Activated naive CD8-positive, alpha-beta T cell treated with anti-CD3 and anti-CD28 coated beads for 36 hours (primary cell): ENCODE measurements at regions not wholly inside any gene's neighbourhood (a gene's known extent, or its start where the extent isn't known, plus 50 kb on each side); places are given as distances from the start of the nearest gene placed in this dataset.
"Not testable (repeated sequence)": the region's sequence is repeated elsewhere in the genome, so short reads cannot be mapped to it uniquely, and the experiment has no call there.

Source experiments
- DNase-seq: peaks from one replicate; pipeline ENCODE4 v3.0.0; 2021
- H3K27ac Mint-ChIP-seq: one replicate; pipeline ENCODE4 v1.8.0; 2022; ENCODE audit warnings: mild to moderate bottlenecking, moderate library complexity, mixed read lengths
- H3K27me3 Mint-ChIP-seq: one replicate; pipeline ENCODE4 v1.8.0; 2022; ENCODE audit warnings: mild to moderate bottlenecking, mixed read lengths
- H3K36me3 Mint-ChIP-seq: one replicate; pipeline ENCODE4 v1.8.0; 2021; ENCODE audit warnings: mild to moderate bottlenecking, mixed read lengths
- H3K4me1 Mint-ChIP-seq: one replicate; pipeline ENCODE4 v1.8.0; 2021; ENCODE audit warnings: mixed read lengths
- H3K4me3 Mint-ChIP-seq: one replicate; pipeline ENCODE4 v1.8.0; 2022; ENCODE audit warnings: mild to moderate bottlenecking, moderate library complexity, mixed read lengths
- H3K9me3 Mint-ChIP-seq: one replicate; pipeline ENCODE4 v1.8.0; 2022; ENCODE audit warnings: mixed read lengths

DNA sequence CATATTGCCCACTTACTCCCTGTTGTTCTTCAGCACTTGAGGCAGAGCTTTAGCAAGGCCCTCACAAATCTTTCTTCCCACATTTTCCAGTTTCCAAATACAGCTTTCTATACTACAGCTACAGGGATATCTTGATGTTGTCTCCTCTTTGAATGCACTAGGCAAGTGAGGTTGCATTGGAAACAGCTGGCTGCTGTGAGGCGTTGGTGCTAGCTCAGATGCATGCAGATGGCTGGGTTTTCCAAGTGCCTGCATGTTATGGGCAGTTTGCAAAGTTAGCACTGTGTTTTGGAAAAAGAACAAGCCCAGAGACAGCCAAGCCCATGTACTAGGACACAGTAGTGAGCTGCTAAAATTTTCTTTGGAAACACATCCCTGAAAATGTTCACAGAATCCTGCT lies 315.1 kb upstream of the RASGEF1B start:
- H3K9me3 Mint-ChIP-seq, result no peaks in the 10 kb centered on the region
- no peak for DNase-seq
- no peaks in the 10 kb centered on the region for H3K27me3 Mint-ChIP-seq
- H3K4me1 Mint-ChIP-seq, result peaks cover 22% of the 10 kb centered on the region
- H3K27ac Mint-ChIP-seq, result no peak overlapping the region
- no peak overlapping the region for H3K4me3 Mint-ChIP-seq
- H3K36me3 Mint-ChIP-seq, result no peaks in the 10 kb centered on the region

DNA sequence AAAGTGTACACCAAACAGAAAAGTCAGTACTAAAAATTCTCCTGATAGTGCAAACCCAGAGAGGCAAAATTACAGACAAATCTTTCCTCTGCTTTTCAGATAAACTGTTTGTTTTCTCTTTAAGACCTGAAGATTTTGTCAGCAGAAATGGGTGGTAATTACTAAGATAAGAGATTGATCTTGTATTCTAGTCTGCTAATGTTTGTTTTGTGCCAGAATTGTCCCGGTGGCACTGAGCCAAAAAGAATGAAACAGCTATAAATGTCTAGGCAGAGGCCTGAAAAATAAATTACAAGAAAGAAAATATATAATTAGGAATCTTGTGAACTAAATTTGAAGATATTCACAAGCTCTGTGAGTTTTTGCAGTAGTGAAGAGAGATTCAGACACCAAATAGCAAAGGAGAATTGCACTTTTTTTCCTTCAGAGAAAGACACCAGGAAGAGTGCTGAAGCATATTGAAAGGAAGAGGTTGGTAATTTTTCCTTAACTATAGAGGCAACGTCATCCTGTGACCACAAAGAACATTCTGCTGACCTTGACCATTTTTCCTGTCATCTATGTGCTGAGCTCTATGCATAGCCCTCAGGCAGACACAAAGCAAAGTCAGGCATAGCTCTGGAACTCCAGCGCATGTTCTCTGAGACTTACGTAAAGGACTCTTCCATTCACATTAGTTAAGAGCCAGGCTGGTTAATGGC lies 314.5 kb upstream of the RASGEF1B start:
- no peak overlapping the region for H3K27ac Mint-ChIP-seq
- H3K4me1 Mint-ChIP-seq, result peaks cover 22% of the 10 kb centered on the region
- no peaks in the 10 kb centered on the region for H3K36me3 Mint-ChIP-seq
- no peaks in the 10 kb centered on the region for H3K27me3 Mint-ChIP-seq
- no peak overlapping the region for H3K4me3 Mint-ChIP-seq
- no peak for DNase-seq
- H3K9me3 Mint-ChIP-seq, result no peaks in the 10 kb centered on the region

DNA sequence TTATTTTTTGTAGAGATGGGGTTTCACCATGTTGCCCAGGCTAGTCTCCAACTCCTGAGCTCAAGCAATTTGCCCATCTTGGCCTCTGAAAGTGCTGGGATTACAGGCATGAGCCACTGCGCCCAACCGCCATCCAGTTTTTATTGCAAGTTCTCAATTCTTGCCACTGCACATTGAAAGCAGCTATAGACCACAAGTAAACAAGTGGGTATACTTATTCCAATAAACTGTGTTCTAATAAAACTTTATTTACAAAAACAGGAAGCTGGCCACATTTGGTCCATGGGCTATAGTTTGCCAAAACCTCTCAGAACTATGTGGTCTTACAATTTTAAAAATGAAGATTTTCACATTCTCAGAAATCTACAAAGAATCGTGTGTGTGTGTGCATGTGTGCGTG lies 313.6 kb upstream of the RASGEF1B start:
- no peaks in the 10 kb centered on the region for H3K36me3 Mint-ChIP-seq
- DNase-seq, result no peak
- H3K9me3 Mint-ChIP-seq, result no peaks in the 10 kb centered on the region
- no peak overlapping the region for H3K4me3 Mint-ChIP-seq
- no peaks in the 10 kb centered on the region for H3K27me3 Mint-ChIP-seq
- no peak overlapping the region for H3K27ac Mint-ChIP-seq
- peaks cover 19% of the 10 kb centered on the region for H3K4me1 Mint-ChIP-seq

DNA sequence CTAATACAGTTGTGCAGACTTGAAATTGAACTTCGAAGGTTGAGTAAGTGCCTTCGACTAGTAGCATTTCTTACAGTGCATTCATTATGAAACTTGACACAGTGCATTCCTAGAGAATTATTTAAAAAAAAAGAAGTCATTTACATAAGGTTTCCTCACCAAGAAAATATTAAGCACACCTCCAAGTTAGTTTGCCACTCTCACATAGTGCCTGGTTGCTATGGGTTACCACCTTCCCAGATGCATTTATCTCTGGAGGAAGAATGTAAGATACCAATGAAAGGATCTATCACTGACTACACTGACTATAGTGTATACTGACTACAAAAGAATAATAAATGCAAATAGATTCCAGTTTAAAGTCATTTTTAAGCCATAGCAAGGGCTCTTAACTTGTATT lies 311.9 kb upstream of the RASGEF1B start:
- H3K27me3 Mint-ChIP-seq, result no peaks in the 10 kb centered on the region
- DNase-seq, result no peak
- no peak overlapping the region for H3K27ac Mint-ChIP-seq
- no peaks in the 10 kb centered on the region for H3K36me3 Mint-ChIP-seq
- peaks cover 13% of the 10 kb centered on the region for H3K4me1 Mint-ChIP-seq
- H3K9me3 Mint-ChIP-seq, result no peaks in the 10 kb centered on the region
- H3K4me3 Mint-ChIP-seq, result no peak overlapping the region

DNA sequence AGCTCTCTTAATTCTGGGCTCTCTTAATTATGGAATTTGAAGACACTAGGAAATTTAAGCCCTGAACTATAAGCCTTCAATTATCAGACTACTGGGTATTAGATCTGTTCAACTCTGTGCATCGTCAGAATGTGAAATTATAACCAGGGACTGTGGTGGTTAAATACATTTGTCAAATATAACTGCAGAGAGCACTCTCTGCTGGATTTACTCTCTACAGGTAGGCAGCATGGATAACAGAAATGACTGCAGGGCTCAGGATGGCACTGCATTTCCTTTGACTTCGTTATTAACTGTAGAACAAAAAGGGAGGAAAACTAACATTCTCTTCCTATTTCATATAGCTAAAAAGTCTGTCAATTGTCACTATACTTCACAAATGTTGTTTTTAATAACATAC lies 310.1 kb upstream of the RASGEF1B start:
- H3K27ac Mint-ChIP-seq, result no peak overlapping the region
- peaks cover 2% of the 10 kb centered on the region for H3K9me3 Mint-ChIP-seq
- no peaks in the 10 kb centered on the region for H3K27me3 Mint-ChIP-seq
- H3K36me3 Mint-ChIP-seq, result no peaks in the 10 kb centered on the region
- DNase-seq, result no peak
- H3K4me3 Mint-ChIP-seq, result no peak overlapping the region
- H3K4me1 Mint-ChIP-seq, result peaks cover 13% of the 10 kb centered on the region

DNA sequence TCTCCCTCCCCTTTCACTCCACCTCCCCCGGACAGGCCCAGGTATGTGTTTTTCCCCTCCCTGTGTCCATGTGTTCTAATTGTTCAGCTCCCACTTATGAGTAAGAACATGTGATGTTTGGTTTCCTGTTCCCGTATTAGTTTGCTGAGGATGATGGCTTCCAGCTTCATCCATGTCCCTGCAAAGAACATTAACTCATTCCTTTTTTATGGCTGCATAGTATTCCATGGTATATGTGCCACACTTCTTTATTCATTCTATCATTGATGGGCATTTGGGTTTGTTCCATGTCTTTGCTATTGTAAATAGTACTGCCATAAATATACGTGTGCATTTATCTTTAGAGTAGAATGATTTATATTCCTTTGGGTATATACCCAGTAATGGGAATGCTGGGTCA lies 306.0 kb upstream of the RASGEF1B start:
- not testable (repeated sequence) for H3K4me3 Mint-ChIP-seq, DNase-seq, H3K27me3 Mint-ChIP-seq, H3K27ac Mint-ChIP-seq, H3K9me3 Mint-ChIP-seq, H3K4me1 Mint-ChIP-seq, H3K36me3 Mint-ChIP-seq

DNA sequence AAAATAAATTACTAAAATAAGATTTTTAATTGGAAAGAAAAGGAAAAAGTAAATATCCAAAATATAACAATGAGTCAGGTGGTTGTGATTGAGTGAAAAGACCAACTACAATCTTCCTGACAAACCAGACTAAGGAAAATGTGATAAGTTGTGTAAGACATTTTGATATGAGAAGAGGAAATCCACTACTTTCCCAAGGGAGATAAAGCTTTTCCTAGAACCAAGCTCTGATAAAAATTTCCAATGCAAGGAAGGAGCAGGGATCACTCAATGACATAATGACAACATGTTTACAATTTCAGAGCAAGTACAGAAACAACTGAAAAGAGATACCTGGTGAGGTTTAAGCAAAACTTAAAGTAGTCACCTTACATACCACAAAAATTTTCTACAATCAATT lies 305.1 kb upstream of the RASGEF1B start:
- no peaks in the 10 kb centered on the region for H3K36me3 Mint-ChIP-seq
- no peak for DNase-seq
- H3K9me3 Mint-ChIP-seq, result peaks cover 2% of the 10 kb centered on the region
- H3K27ac Mint-ChIP-seq, result no peak overlapping the region
- no peak overlapping the region for H3K4me3 Mint-ChIP-seq
- peaks cover 4% of the 10 kb centered on the region for H3K4me1 Mint-ChIP-seq
- no peaks in the 10 kb centered on the region for H3K27me3 Mint-ChIP-seq

DNA sequence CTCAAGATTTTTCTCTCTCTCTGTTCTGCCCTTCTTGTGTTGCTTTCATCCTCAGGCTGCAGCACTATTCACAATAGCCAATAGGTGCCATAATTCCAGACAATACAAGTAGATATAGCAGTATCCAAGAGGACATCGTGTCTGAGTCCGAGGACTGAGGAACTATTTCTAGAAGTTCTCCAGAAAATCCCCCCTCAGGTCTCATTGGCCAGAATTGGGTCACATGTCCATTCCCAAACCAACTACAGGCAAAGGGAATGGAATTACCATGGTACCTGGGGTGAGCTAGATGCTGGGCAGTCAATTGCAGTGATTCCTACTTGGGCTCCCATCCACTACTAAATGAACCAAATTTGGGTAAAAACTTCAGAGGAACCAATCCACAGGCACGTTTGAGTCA lies 301.9 kb upstream of the RASGEF1B start:
- no peak overlapping the region for H3K4me3 Mint-ChIP-seq
- peaks cover 6% of the 10 kb centered on the region for H3K4me1 Mint-ChIP-seq
- peaks cover 2% of the 10 kb centered on the region for H3K9me3 Mint-ChIP-seq
- peaks cover 3% of the 10 kb centered on the region for H3K36me3 Mint-ChIP-seq
- no peak for DNase-seq
- no peak overlapping the region for H3K27ac Mint-ChIP-seq
- no peaks in the 10 kb centered on the region for H3K27me3 Mint-ChIP-seq

DNA sequence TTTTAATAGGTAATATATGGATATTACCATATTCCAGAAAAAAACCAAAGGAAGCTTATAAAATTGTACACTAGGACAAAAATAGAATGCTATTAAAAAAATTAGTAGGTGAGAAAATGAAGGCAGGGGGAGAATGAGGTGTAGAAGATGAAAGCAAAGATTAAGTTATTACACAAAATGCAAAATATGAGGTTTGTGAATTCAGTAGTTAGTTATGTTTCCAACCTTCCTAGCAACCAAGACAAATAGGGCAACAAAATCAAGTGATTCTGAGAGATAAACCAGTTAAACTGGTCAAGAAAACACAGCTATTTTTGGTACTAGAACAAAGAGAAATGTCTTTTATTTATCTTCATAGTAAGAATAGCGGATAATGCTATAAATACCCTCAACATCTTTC lies 300.0 kb upstream of the RASGEF1B start:
- Mint-ChIP-seq H3K27ac (no peak overlapping the region), H3K4me3 (no peak overlapping the region), H3K27me3 (no peaks in the 10 kb centered on the region)

DNA sequence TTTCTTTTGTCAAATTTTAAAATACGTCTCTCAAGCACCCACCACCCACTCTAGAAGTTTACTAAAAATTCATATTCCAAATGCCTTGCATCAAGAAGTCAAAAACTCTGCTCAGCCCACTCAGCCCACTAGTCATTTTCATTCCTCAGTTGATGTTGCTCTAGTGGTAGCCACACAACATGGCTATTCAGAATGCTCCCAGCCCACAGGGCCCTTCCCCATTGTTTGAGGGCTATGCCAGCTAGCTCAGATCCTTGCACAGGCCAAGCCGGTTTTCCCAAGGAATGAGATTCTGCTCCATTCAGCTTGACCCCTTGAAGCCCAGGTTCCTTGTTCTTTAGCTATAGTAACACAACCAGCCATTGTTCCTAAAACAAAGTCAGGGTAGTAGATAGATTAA lies 297.5 kb upstream of the RASGEF1B start:
- H3K36me3 Mint-ChIP-seq, result peaks cover 3% of the 10 kb centered on the region
- no peak for DNase-seq
- H3K4me3 Mint-ChIP-seq, result no peak overlapping the region
- no peak overlapping the region for H3K27ac Mint-ChIP-seq
- H3K27me3 Mint-ChIP-seq, result no peaks in the 10 kb centered on the region
- H3K9me3 Mint-ChIP-seq, result no peaks in the 10 kb centered on the region
- H3K4me1 Mint-ChIP-seq, result peaks cover 5% of the 10 kb centered on the region

More for the DNA sequence above, 300.0 kb upstream of the RASGEF1B start:
- peaks cover 6% of the 10 kb centered on the region for H3K4me1 Mint-ChIP-seq
- H3K36me3 Mint-ChIP-seq, result peaks cover 3% of the 10 kb centered on the region
- no peaks in the 10 kb centered on the region for H3K9me3 Mint-ChIP-seq
- no peak for DNase-seq

DNA sequence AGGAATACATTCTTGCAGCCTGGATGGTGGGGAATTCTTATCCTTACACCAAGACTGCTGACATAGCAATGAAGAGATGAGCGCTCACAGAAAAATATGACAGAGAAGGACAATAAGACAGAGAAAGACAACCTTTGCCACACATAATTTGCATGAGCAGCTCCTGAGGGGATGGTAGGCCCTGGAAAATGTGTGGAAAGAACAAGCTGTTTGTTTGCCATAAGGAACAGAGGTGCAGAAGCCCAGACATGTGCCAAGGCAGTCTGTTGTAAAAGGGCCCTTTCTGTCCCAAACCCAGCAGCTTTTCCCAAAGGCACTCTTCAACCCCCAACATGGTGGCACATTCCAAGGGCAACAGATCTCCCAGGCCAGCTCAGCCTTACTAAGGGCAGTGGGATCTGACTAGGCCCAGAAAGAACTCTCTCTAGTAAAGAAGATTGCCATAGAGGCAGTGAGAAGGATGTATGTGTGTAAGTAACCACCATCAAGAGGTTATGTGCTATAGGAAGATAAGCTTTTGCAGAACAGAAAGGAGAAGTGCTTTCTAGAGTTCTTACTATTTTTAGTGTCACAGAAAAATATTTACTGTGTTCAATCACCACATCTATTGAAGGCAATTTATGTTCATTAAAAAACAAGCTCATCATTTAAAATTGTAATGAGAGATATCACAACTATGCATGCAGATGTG lies 287.0 kb upstream of the RASGEF1B start:
- Mint-ChIP-seq H3K36me3 (no peaks in the 10 kb centered on the region), H3K4me3 (no peak overlapping the region), H3K9me3 (no peaks in the 10 kb centered on the region), H3K27ac (no peak overlapping the region), H3K27me3 (no peaks in the 10 kb centered on the region), H3K4me1 (peaks cover 17% of the 10 kb centered on the region)
- no peak for DNase-seq

DNA sequence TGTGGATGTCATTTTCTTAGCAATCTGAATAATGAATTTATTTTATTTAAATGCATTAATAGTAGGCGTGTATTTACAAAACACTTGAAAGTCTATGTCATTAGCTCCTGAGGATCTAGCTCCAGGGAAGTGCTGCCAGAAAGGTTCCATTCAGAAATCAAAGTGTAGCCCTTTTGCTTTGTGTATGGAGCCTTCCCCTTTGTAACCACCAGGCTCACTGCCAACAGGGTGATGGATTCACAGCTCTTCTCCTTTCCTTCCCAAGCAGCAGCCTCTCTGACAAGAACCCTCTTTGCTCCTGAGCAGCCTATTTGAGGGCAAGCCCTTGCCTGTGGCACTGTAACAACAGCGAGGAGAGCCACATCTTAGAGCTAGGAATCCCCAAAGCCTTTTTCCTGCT lies 286.0 kb upstream of the RASGEF1B start:
- Mint-ChIP-seq H3K4me3 (no peak overlapping the region), H3K27ac (no peak overlapping the region), H3K36me3 (no peaks in the 10 kb centered on the region), H3K27me3 (no peaks in the 10 kb centered on the region), H3K9me3 (no peaks in the 10 kb centered on the region), H3K4me1 (peaks cover 17% of the 10 kb centered on the region)
- DNase-seq, result no peak

DNA sequence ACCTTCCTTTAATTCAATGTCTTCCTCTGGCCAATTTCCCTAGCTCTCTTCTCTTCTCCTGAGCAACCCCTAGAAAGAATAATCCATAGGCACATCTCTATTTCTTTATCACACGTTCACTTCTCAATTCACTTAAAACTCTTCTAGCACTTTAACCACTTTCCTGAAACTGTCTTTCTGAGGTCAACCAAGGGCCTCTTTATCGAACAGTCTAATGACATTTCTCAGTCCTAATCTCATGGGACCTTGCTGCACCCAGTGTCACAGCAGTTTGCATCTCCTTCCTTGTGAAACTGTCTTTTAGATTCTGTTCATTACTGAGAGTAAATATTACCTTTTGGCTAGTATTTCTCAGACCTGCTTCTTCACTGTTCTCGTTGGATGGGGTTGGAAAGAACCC lies 285.3 kb upstream of the RASGEF1B start:
- H3K27ac Mint-ChIP-seq, result peak overlapping the region; percentile 1
- peaks cover 17% of the 10 kb centered on the region for H3K4me1 Mint-ChIP-seq
- no peaks in the 10 kb centered on the region for H3K27me3 Mint-ChIP-seq
- no peaks in the 10 kb centered on the region for H3K36me3 Mint-ChIP-seq
- no peaks in the 10 kb centered on the region for H3K9me3 Mint-ChIP-seq
- no peak for DNase-seq
- no peak overlapping the region for H3K4me3 Mint-ChIP-seq

DNA sequence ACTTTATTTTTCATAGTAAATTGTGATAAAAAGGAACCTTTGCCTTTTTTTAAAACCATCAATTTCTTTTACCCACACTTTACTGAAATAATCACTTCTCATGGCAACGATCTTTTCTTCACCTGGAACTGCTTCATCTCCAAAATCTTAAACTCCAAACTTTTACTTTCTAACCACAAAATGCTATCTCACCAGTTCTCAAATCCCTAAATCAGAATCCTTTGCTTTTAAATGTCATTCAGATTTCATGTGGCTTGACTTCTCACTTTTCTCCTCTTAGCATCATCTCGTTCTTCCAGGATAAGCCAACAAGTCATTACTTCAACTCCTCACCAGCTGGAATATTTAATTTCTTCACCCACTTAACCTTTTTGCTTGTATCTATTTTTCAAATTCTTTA lies 284.3 kb upstream of the RASGEF1B start:
- Mint-ChIP-seq H3K27ac (no peak overlapping the region), H3K27me3 (no peaks in the 10 kb centered on the region), H3K9me3 (no peaks in the 10 kb centered on the region), H3K4me1 (peaks cover 17% of the 10 kb centered on the region), H3K36me3 (no peaks in the 10 kb centered on the region), H3K4me3 (no peak overlapping the region)
- no peak for DNase-seq

DNA sequence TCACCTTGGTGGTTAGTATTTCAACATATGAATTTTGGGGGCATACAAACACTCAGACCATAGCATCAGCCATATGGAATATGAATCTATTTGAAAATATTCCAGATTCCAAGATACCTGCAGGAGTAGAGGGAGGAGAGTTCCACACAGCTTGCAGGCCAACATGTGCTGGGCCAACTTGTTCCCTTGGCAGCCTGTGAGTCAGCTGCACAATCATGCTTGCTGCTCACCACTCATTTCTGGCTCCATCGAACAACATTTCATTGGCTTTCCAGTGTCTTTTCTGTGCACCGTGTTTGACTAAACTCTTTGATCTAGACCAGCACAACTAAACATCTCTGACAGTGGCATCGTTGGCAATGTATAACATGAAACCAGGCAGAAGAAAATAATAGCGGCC lies 282.5 kb upstream of the RASGEF1B start:
- no peaks in the 10 kb centered on the region for H3K27me3 Mint-ChIP-seq
- no peak overlapping the region for H3K4me3 Mint-ChIP-seq
- H3K27ac Mint-ChIP-seq, result no peak overlapping the region
- H3K9me3 Mint-ChIP-seq, result no peaks in the 10 kb centered on the region
- peaks cover 17% of the 10 kb centered on the region for H3K4me1 Mint-ChIP-seq
- no peak for DNase-seq
- no peaks in the 10 kb centered on the region for H3K36me3 Mint-ChIP-seq
